Hematopoietic multipotent progenitor cell treated with erythropoietin and hydrocortisone succinate and interleukin-3 and kit ligand, for 17 days (in vitro differentiated cells): ENCODE measurements at regions not wholly inside any gene's neighbourhood (a gene's known extent, or its start where the extent isn't known, plus 50 kb on each side); places are given as distances from the start of the nearest gene placed in this dataset.
"Not testable (repeated sequence)": the region's sequence is repeated elsewhere in the genome, so short reads cannot be mapped to it uniquely, and the experiment has no call there.

Experiments
- DNase-seq: peaks from one replicate; pipeline ENCODE4 v3.0.0-alpha.2; 2015; ENCODE audit warnings: low spot score

DNA sequence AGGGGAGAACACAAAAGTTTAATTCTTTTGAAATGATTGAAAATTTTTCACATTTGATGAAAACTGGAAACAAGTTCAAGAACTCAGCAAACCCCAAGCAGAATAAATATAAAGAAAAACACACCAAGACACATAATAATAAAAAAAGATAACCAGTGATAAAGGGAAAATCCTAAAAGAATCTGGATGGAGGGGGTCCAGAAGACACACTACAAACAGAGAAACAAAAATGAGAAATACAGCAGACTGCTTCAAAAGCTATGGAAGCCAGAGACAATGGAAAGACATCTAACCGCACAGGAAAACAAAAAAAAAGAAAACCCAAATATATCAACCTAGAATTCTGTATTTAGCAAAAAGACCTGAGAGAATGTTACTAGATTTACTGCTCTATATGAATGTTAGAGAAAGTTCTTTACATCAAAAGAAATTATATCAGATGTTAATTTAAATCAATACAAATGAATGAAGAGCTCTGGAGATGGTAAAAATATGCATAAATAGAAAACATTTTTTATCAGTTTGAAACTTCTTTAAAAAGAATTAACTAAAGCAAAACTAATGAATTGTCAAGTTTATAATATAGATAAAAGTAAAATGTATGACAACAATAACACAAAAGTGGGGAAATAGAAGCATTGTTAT lies 310.7 kb upstream of the PREP start:
- DNase-seq, result no peak

DNA sequence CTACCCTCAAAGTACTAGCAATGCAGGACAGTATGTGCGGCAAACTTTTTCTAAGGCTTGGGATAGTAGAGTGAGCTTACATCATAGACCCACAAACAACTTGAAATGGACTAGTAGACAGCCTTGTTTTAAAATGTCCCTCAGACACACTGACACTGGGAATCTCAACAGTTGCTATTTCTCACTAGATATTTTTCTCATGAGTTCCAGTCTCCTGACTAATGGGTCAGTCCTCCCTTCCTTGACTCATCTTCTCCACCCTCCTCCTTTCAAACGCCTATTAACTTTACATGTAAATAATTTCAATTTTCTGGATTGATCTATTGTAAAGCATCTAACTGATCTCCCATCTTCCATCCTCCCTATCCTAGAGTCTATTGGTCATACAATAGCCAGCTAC lies 308.3 kb upstream of the PREP start:
- DNase-seq, result no peak

GRCh38 chr6:105705608-105706007 lies 302.7 kb upstream of the PREP start:
- no peak for DNase-seq

GRCh38 chr6:105695461-105695860 lies 292.6 kb upstream of the PREP start:
- DNase-seq, result no peak

DNA sequence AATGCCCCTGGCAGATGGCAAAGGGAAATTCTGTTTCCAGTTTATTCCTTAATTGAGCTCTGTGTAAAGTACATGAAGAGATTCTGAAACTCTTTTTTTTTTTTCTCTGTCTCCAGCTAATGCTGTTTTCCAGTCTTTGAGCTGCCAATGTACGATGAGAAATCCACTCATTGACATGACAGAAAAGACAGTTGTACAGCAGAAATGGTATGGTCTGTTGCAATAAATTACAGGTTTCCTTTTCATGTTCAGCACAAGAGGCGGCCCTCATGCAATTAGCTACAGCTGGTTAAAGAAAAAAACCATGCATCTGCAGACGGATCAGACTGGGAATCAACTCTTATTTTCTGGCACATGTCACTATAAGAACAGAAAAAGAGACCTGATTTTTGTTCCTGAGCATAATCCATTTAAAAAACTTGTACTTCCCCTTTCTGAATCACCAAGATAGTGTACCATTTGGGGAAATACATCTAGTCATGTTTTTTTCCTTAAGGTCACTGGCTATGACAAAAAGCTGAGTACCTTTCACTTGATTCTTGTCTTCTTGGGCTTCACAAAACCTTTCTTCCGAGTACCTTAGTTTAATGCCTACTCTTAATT lies 289.8 kb upstream of the PREP start:
- no peak for DNase-seq

DNA sequence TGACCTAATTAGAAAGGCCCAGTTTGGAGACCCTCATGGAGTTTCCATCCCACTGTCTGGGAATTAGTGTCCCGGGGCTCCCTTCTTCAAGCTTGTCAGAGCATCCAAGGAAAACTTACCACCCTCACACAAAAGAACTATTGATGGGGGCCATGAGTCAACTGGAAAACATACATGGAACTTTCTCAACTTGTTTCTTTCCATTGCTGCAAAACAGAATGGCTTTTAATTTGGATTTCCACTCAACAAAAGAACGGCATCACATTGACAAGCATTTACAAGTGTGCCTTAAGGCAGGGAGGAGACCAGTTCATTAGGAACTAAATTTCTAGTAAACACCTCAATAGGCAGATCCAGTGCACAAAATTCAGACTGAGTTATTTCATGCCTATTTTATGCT lies 289.1 kb upstream of the PREP start:
- DNase-seq, result no peak

- DNase-seq, result no peak
These were observed 288.2 kb upstream of the PREP start for GRCh38 chr6:105691081-105691480.

DNA sequence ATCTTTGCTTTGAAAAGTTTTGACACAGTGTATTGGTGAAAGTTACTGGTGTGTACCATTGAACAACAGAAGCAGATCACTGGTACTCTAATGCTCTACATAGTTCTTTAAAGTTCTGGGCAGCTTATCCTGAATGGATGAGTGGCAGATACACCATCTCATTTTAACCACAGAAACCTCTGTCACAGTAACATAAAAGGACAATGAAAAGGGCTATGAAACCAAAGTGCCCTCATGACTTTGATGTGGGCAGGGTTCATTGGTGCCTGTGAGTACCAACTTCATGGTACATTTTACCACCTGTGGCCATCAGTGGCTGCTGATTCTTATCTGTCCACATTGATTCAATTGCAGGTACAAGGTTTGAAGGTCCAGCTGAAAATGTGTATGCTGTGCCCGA lies 285.7 kb upstream of the PREP start:
- no peak for DNase-seq

- DNase-seq, result not testable (repeated sequence)
These were observed 283.9 kb upstream of the PREP start for GRCh38 chr6:105686793-105687192.

DNA sequence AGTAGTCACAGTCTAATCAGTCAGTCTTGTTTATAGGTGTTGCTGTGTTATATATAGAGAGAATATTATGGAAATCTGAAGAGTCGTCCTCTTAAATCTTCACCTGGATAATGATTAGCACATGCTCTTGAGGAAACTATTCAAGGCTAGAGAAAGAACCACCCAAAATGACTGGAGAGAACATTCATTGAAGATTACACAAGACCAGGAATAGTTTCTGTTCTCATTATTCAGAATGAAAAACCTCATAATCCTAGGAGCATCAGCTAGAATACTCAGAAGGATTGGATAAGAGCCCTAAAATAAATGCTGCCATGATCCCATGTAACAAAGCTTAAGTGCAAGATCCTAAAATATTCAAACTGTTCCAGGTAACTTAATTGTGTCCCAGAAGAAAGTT lies 278.2 kb upstream of the PREP start:
- no peak for DNase-seq

DNA sequence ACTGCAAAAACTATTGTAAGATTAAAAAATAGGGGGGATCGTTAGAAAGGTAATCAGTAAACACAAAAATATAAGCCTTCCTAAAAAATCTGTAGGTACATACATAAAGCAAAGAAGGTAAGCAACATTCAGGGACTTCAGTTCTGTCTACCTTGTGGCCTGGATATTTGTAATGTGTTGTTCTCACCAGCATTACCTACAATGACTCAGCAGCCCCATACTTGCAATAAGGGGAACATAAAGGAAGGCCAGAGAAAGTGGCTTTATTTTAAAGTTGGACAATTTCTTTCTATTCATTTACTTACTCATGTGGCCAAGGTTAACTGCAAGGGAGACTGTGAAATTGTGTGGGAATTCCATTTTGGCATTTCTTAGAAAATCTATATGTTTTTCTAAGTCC lies 277.2 kb upstream of the PREP start:
- no peak for DNase-seq

DNA sequence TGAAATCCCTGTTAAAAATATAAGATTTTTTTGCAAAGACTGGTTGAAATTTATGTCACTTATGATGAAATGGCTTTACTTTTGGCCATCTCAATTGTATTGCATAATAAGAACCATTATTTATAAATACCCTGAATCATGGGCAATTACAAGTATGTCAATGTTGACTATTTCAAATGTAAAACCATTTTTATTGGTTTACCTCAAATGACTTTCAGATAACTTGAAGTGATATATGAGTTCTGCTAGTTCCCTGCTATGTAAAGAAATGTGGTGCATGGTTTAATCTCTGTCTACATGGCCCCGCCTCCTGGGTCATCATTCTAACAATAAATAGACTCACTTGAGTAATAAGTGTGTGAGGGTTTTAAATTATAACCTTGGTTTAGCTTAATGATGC lies 275.6 kb upstream of the PREP start:
- DNase-seq, result no peak

DNA sequence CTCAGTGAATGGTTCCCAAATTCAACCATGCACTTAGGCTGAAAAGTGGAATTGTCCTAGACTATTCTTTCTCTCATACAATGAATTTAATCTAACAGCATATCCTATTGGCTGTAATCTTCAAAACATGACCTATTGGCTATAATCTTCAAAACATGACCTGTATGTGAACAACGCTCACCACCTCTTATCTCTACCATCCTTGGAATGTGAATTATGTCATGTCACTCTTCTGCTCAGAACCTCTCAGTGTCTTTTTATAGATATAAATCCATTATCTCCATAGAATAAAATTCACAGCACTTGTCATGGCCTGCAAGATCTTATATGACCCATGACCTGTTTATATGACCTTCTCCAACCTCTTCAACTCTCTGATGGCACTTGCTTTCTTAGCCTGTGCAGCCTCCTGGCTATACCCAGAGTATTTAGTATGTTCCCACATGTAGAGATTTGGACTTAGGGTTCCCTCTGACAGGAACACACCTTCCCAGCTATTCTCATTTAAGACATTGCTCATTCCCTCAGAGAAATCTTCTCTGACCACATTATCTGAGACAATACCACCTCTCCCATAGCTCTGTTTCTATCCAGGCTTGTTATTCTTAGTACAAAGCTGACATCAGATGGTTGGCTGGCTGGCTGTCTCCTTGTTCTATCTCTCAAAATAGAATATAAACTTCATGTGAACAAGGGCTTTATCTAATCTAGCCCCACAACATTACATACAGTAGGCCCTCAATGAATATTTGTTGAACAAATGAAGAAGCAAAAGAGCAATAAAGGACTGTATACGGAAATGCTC lies 275.0 kb upstream of the PREP start:
- no peak for DNase-seq

GRCh38 chr6:105676857-105677256 lies 274.0 kb upstream of the PREP start:
- DNase-seq, result no peak

DNA sequence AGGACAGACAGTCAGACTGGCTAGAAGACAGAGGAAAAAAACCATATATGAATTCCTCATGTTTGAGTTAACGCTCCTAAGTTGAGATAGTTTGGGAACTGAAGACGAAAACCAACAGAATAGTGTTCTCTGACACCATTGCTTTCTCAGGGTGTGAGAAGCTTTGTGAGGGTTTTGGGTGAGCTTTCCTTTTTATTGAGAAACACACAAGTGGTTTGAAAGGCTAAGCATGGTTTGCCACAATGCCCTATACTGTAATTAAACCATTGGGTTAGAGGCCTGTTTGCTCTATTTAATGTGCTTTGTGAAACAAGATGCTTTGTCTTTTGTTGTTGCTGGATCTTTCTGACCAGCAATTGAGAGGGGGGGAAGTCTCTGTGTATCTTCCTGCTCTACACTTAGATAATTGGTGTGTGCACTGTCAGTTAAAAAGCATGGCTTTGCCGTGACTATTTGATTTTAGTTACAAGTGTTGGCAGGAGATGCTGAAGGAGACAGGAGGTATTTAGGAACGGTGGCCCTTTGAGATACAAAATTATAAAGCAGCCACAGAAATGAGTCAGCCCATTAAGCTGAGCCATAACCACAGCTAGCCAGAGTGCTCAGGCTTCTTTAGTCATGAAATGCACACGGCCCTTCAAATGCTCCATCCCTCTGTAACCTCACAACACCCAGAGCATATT lies 273.0 kb upstream of the PREP start:
- no peak for DNase-seq

DNA sequence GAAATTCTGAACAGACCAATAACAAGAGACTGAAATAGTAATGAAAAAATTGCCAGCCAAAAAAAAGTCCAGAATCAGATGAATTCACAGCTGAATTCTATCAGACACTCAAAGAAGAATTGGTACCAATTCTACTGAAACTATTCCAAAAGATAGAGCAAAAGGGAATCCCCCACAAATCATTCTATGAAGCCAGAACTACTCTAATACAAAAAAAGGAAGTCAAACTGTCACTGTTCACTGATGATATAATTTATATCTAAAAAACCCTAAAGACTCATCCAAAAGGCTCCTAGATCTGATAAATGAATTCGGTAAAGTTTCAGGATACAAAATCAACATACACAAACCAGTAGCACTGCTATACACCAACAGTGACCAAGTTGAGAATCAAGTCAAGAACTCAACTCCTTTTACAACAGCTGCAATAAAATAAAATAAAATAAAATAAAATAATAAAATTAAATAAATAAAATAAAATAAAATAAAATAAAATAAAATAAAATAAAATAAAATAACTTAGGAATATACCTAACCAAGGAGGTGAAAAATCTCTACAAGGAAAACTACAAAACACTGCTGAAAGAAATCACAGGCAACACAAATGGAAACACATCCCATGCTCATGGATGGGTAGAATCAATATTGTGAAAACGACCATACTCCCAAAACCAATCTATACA lies 270.1 kb upstream of the PREP start:
- not testable (repeated sequence) for DNase-seq

GRCh38 chr6:105669232-105669631 lies 266.4 kb upstream of the PREP start:
- DNase-seq, result no peak

GRCh38 chr6:105667056-105667455 lies 264.2 kb upstream of the PREP start:
- DNase-seq, result no peak

DNA sequence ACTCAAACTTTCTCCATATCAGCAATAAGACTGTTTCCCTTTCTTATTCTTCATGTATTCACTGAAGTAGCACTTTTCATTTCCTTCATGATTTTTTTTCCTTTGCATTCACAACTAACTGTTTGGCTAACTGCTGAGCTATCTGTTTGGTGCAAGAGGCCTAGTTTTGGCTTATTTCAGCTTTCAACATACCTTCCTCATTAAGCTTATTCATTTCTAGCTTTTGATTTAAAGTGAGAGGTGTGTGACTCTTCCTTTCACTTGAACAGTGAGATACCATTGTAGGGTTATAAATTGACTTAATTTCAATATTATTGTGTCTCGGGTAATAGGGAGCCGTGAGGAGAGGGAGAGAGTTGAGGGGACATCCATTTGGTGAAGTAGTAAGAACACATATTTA lies 262.0 kb upstream of the PREP start:
- no peak for DNase-seq

DNA sequence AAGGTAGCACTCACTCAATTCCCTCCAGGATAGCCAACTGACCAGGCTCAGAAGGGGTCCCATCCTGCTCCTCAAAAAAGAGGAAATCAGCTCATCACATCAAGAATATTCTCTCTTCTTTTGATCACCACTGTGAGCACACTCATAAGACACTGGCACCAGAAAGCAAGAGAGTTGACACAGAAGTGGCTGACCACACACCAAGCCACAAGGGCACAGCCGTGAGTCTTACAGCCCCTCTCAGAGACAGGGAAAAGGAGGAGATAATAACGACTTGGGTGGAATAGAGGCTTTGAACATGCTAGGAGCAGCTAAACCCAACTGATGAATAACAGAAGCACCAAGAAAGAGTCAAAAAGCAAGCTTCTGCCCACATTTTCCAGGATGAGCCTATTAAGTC lies 249.1 kb upstream of the PREP start:
- DNase-seq, result no peak

DNA sequence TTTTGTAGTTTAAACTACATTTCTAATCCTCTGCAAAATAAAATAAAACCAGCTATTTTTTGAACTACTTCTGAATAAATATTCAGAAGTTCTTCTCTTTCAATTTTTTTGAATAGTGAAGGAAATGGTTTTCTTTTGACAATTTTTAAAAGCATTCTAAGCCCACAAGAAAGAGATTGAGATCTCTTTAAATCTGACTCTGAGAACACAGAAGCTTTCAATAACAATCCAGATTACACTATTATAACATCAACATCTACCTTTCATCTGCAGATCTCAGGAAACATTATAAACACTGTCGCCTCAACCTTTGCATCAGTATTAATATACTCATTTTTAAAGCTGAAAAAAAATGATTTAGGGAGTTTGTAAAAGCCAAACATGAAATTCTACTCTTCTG lies 247.5 kb upstream of the PREP start:
- DNase-seq, result no peak

- no peak for DNase-seq
These were observed 246.3 kb upstream of the PREP start for GRCh38 chr6:105649192-105649591.
